ENCODE measurements at regions not wholly inside any gene's neighbourhood (a gene's known extent, or its start where the extent isn't known, plus 50 kb on each side); places are given as distances from the start of the nearest gene placed in this dataset.

DNA sequence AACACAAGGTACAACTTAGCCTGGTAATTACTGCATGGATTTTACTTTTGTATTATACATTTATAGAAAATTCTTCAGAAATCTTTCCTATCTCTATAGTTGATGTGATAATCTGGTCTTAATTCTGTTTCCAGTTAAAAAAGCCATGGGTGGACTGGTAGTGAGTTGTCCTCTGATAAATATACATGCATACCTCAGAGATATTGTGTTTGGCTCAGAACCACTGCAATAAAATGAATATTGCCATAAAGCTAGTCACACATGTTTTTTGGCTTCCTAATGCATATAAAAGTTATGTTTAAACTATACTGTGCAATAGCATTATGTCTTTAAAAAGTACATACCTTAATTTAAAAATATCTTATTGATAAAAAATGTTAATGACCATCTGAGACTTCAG, 708.6 kb upstream of the MARCKS start:
- H3K9me2 ChIP-seq, result no peaks in the 10 kb centered on the region
- peaks cover 6% of the 10 kb centered on the region; the same call in 1 of the 2 replicates for H3K9me3 ChIP-seq
- no peaks in the 10 kb centered on the region for H3K4me1 ChIP-seq (ENCODE audit: control insufficient read depth in 1 of 2, insufficient read depth in 2 of 2, low read depth in 1 of 2, low read length in 1 of 2)
- no peaks in the 10 kb centered on the region for H3K27me3 ChIP-seq (ENCODE audit: insufficient read depth)
- no peaks in the 10 kb centered on the region for H3K36me3 ChIP-seq (replicated peaks in 1 of 2; ENCODE audit: control insufficient read depth in 1 of 2, insufficient read depth in 2 of 2, low read length in 1 of 2)
- TF ChIP-seq EP300 (IDR thresholded peaks at IDR 0.05; ENCODE audit: borderline replicate concordance in 1 of 2, low read depth in 1 of 2, low read length in 1 of 2) (no peak), MXI1 (IDR thresholded peaks at IDR 0.05; ENCODE audit: low read depth, low read length) (no peak), YY1 (IDR thresholded peaks at IDR 0.05; ENCODE audit: low read depth) (no peak), GATA2 (CRISPR knock-in tag; IDR thresholded peaks at IDR 0.05) (no peak), MAX (IDR thresholded peaks at IDR 0.05; ENCODE audit: low read depth) (no peak), ELF1 (IDR thresholded peaks at IDR 0.05) (no peak)
- TF ChIP-seq, protein P1, sequence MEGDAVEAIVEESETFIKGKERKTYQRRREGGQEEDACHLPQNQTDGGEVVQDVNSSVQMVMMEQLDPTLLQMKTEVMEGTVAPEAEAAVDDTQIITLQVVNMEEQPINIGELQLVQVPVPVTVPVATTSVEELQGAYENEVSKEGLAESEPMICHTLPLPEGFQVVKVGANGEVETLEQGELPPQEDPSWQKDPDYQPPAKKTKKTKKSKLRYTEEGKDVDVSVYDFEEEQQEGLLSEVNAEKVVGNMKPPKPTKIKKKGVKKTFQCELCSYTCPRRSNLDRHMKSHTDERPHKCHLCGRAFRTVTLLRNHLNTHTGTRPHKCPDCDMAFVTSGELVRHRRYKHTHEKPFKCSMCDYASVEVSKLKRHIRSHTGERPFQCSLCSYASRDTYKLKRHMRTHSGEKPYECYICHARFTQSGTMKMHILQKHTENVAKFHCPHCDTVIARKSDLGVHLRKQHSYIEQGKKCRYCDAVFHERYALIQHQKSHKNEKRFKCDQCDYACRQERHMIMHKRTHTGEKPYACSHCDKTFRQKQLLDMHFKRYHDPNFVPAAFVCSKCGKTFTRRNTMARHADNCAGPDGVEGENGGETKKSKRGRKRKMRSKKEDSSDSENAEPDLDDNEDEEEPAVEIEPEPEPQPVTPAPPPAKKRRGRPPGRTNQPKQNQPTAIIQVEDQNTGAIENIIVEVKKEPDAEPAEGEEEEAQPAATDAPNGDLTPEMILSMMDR (IDR thresholded peaks at IDR 0.05), result no peak
- no peaks in the 10 kb centered on the region for H3K79me2 ChIP-seq (ENCODE audit: insufficient read depth)
- CTCF ChIA-PET, result no interaction called here
- no peaks in the 10 kb centered on the region for H3F3A ChIP-seq (replicated peaks; ENCODE audit: insufficient read depth)
- no peak overlapping the region for H3K27ac ChIP-seq (ENCODE audit: low read depth in 2 of 2, low read length in 1 of 2)
- H4K20me1 ChIP-seq (ENCODE audit: insufficient read depth), result no peaks in the 10 kb centered on the region
- no peak overlapping the region for H3K4me2 ChIP-seq
- no peak for DNase-seq
- POLR2A ChIA-PET, result no interaction called here
- H3K9ac ChIP-seq, result no peak overlapping the region
- H2AFZ ChIP-seq (ENCODE audit: low read depth), result no peak overlapping the region
- H3K4me3 ChIP-seq (ENCODE audit: low read depth in 2 of 2, low read length in 1 of 2), result no peak overlapping the region

DNA sequence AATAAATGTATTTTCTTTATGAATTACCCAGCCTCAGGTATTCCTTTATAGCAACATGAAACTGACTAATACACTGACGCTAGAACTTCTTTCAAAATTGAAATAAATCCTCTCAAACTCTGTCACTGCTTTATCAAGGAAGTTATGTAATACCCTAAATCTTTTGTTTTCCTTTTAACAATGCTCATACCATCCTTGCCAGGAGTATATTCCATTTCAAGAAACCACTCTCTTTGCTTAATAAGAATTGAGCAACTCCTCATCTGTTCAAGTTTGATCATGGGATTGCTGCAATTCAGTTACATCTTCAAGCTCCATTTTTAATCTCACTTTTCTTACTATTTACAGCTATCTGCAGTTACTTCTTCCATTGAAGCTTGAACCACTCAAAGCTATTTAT, 707.6 kb upstream of the MARCKS start:
- no peak overlapping the region for H3K4me2 ChIP-seq
- CTCF ChIA-PET, result no interaction called here
- peaks cover 6% of the 10 kb centered on the region; the same call in 1 of the 2 replicates for H3K9me3 ChIP-seq
- no peaks in the 10 kb centered on the region for H3K9me2 ChIP-seq
- no peak overlapping the region for H3K9ac ChIP-seq
- no peaks in the 10 kb centered on the region for H3K27me3 ChIP-seq (ENCODE audit: insufficient read depth)
- POLR2A ChIA-PET, result no interaction called here
- no peak for TF ChIP-seq MEF2A (IDR thresholded peaks at IDR 0.05; ENCODE audit: borderline replicate concordance, low read depth)
- TF ChIP-seq CHD2 (IDR thresholded peaks at IDR 0.05; ENCODE audit: low read length, partially characterized antibody), result no peak
- TF ChIP-seq JUND (IDR thresholded peaks at IDR 0.05), result no peak
- no peak for TF ChIP-seq POLR2AphosphoS5 (IDR thresholded peaks at IDR 0.05; ENCODE audit: low read depth, low read length)
- TF ChIP-seq, protein P1 (IDR thresholded peaks at IDR 0.05), result no peak
- no peak for TF ChIP-seq REST (IDR thresholded peaks at IDR 0.05; ENCODE audit: low read depth, low read length)
- no peak for TF ChIP-seq RXRA (IDR thresholded peaks at IDR 0.05; ENCODE audit: borderline replicate concordance, low read depth)
- TF ChIP-seq FOXM1 (IDR thresholded peaks at IDR 0.05; ENCODE audit: low read depth), result no peak
- no peak for TF ChIP-seq TAF1 (IDR thresholded peaks at IDR 0.05; ENCODE audit: borderline replicate concordance, low read depth, low read length)
- no peak for TF ChIP-seq NRF1 (IDR thresholded peaks at IDR 0.05; ENCODE audit: low read depth, low read length)
- TF ChIP-seq RFX5 (IDR thresholded peaks at IDR 0.05; ENCODE audit: low read length), result no peak
- no peak for TF ChIP-seq FOSL2 (IDR thresholded peaks at IDR 0.05; ENCODE audit: borderline replicate concordance, low read depth)
- no peak for TF ChIP-seq MAX (IDR thresholded peaks at IDR 0.05; ENCODE audit: low read depth)
- no peak for TF ChIP-seq MXI1 (IDR thresholded peaks at IDR 0.05; ENCODE audit: low read depth, low read length)
- no peak for TF ChIP-seq RCOR1 (IDR thresholded peaks at IDR 0.05; ENCODE audit: low read length)
- TF ChIP-seq, protein P2, sequence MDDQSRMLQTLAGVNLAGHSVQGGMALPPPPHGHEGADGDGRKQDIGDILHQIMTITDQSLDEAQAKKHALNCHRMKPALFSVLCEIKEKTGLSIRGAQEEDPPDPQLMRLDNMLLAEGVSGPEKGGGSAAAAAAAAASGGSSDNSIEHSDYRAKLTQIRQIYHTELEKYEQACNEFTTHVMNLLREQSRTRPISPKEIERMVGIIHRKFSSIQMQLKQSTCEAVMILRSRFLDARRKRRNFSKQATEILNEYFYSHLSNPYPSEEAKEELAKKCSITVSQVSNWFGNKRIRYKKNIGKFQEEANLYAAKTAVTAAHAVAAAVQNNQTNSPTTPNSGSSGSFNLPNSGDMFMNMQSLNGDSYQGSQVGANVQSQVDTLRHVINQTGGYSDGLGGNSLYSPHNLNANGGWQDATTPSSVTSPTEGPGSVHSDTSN (IDR thresholded peaks at IDR 0.05), result no peak
- no peaks in the 10 kb centered on the region for H3F3A ChIP-seq (replicated peaks; ENCODE audit: insufficient read depth)
- no peaks in the 10 kb centered on the region for H3K36me3 ChIP-seq (replicated peaks in 1 of 2; ENCODE audit: control insufficient read depth in 1 of 2, insufficient read depth in 2 of 2, low read length in 1 of 2)
- H3K79me2 ChIP-seq (ENCODE audit: insufficient read depth), result no peaks in the 10 kb centered on the region
- no peak overlapping the region for H2AFZ ChIP-seq (ENCODE audit: low read depth)
- WGBS (ENCODE audit: low lambda C conversion rate), result 95% methylated on average over 1 of the region's 1 CpG
- no peak overlapping the region for H3K27ac ChIP-seq (ENCODE audit: low read depth in 2 of 2, low read length in 1 of 2)
- no peak for DNase-seq
- no peak overlapping the region for H3K4me3 ChIP-seq (ENCODE audit: low read depth in 2 of 2, low read length in 1 of 2)
- no peaks in the 10 kb centered on the region for H4K20me1 ChIP-seq (ENCODE audit: insufficient read depth)
- no peaks in the 10 kb centered on the region for H3K4me1 ChIP-seq (ENCODE audit: control insufficient read depth in 1 of 2, insufficient read depth in 2 of 2, low read depth in 1 of 2, low read length in 1 of 2)

Data from SK-N-SH (cell line).